Breast epithelium (tissue), 4 donors: ENCODE measurements at regions not wholly inside any gene's neighbourhood (a gene's known extent, or its start where the extent isn't known, plus 50 kb on each side); places are given as distances from the start of the nearest gene placed in this dataset.
"Not testable (repeated sequence)": the region's sequence is repeated elsewhere in the genome, so short reads cannot be mapped to it uniquely, and the experiment has no call there.

Experiments
- DNase-seq, 2 donors: peaks; one replicate each; pipeline ENCODE4 v3.0.0-alpha.2; 2019; ENCODE audit warnings: low spot score in 2 of 2
- H3K27ac ChIP-seq, 2 donors: fragments of 200-600 bp; sonication (generic) in 1 of 2; one replicate each; pipeline ENCODE4 v1.5.1; 2016 to 2019; ENCODE audit warnings: mild to moderate bottlenecking in 1 of 2
- H3K27me3 ChIP-seq, 2 donors: fragments of 200-600 bp; sonication (generic) in 1 of 2; one replicate each; pipeline versions ENCODE4 v1.5.1 to v1.6.0; 2017 to 2019; ENCODE audit warnings: control low read depth in 1 of 2, mild to moderate bottlenecking in 1 of 2
- H3K36me3 ChIP-seq: fragments of 200-600 bp; one replicate; pipeline ENCODE4 v1.5.1; 2019
- H3K4me1 ChIP-seq, 2 donors: fragments of 200-600 bp; sonication (generic); one replicate each; pipeline ENCODE4 v1.5.1; 2016 to 2019; ENCODE audit warnings: control low read depth in 1 of 2
- H3K4me3 ChIP-seq, 3 donors: fragments of 200-600 bp; sonication (generic); 1 replicate in 2 of 3; 2 replicates in 1 of 3; pipeline ENCODE4 v1.5.1; 2016 to 2019; ENCODE audit warnings: mild to moderate bottlenecking in 3 of 3, moderate library complexity in 2 of 3
- H3K9me3 ChIP-seq, 2 donors: fragments of 200-600 bp; sonication (generic) in 1 of 2; one replicate each; pipeline ENCODE4 v1.5.1; 2016 to 2019; ENCODE audit warnings: control low read depth in 1 of 2
- POLR2A ChIP-seq: fragments of 450-650 bp; IDR thresholded peaks from one replicate; pipeline ENCODE4 v1.6.1; 2016; ENCODE audit warnings: antibody characterized with exemption, mild to moderate bottlenecking, moderate library complexity
- POLR2AphosphoS5 ChIP-seq, 3 donors: sonication (generic); formaldehyde crosslinking; IDR thresholded peaks; one replicate each; pipeline ENCODE4 v1.6.1; 2017; ENCODE audit warnings: antibody characterized with exemption in 3 of 3
- intact Hi-C: fragments of 100-400 bp; cut with DNase I; formaldehyde crosslinking; loops from one replicate; pipeline ENCODE4 v1.15.1; 2023; ENCODE audit warnings: low total_unique reads
- TF ChIP-seq, protein P1 (sequence below), 3 donors: fragments of 450-650 bp; IDR thresholded peaks; one replicate each; pipeline ENCODE4 v1.5.1; 2016 to 2017; ENCODE audit warnings: antibody characterized with exemption in 3 of 3, mild to moderate bottlenecking in 3 of 3, moderate library complexity in 3 of 3

DNA sequence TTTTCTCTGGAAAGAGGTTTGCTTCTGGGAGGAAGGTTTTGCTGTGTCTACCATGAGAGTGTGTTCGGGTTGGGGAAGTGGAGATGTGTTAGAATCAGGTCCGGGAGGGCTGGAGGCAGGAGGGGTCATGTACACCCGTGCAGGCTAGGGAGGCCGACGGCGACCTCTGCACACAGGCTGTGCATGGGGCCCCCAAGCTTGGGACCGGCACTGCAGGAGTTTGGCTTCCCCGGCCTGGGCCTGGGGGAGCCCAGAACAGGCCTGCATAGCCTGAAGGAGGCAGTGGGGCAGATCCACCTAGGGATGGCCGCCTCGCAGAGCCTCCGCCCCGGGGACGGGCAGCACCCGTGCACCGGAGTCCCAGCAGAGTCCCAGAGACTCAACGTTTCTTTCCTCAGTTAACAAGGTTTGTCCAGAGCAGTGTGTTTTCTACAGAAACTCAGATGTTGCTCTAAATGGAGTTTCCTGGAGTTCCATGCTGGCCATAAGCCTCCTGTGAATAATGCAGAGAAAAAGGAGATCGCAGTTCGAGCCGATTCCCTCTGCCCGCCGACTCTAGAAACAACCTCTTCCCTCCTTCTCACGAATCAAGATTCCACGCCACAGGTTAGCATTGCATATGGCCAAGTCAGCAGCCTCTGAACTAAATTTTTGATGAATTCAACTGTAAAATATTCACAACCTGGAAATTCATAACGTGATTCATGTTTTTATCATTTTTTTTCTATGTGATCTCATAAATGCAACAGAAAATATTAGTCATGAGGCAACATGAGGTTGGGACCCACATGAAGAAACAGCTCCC is 427.3 kb downstream of the BRD1 start:
- TF ChIP-seq POLR2AphosphoS5 (IDR thresholded peaks at IDR 0.05) (no peak), POLR2A (no peak)
- TF ChIP-seq, protein P1, sequence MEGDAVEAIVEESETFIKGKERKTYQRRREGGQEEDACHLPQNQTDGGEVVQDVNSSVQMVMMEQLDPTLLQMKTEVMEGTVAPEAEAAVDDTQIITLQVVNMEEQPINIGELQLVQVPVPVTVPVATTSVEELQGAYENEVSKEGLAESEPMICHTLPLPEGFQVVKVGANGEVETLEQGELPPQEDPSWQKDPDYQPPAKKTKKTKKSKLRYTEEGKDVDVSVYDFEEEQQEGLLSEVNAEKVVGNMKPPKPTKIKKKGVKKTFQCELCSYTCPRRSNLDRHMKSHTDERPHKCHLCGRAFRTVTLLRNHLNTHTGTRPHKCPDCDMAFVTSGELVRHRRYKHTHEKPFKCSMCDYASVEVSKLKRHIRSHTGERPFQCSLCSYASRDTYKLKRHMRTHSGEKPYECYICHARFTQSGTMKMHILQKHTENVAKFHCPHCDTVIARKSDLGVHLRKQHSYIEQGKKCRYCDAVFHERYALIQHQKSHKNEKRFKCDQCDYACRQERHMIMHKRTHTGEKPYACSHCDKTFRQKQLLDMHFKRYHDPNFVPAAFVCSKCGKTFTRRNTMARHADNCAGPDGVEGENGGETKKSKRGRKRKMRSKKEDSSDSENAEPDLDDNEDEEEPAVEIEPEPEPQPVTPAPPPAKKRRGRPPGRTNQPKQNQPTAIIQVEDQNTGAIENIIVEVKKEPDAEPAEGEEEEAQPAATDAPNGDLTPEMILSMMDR (IDR thresholded peaks at IDR 0.05): no peak
- H3K27ac ChIP-seq: no peak overlapping the region
- intact Hi-C loops: no loop called here
- H3K9me3 ChIP-seq: peaks cover 0 to 3% of the 10 kb centered on the region in 2 donors
- no peaks in the 10 kb centered on the region for H3K4me1 ChIP-seq
- DNase-seq: peak in 1 of 2 donors; percentile 38
- no peaks in the 10 kb centered on the region for H3K36me3 ChIP-seq
- no peak overlapping the region for H3K4me3 ChIP-seq
- peaks cover 0 to 38% of the 10 kb centered on the region in 2 donors for H3K27me3 ChIP-seq

DNA sequence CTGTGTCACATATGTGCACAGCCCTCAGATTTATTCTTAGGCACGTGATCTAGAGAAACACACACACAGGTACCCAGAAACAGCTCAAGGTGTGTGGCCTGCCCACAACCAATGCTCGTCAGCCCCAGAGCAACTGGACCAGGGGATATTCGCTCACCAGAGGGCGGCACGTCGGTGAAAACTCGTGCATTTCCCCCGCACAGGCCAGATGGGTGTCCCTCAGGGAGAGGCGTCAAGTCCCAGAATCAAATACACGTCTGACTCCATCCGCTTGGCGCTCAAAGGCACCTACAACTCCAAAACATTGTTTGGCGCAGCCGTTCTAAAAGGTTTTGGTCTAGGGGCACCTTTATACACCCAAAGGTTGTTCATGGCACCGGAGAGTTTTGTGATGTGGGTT is 429.0 kb downstream of the BRD1 start:
- H3K4me3 ChIP-seq: no peak overlapping the region
- H3K27me3 ChIP-seq: peaks cover 0 to 28% of the 10 kb centered on the region in 2 donors
- H3K36me3 ChIP-seq: no peaks in the 10 kb centered on the region
- intact Hi-C loops: no loop called here
- H3K27ac ChIP-seq: no peak overlapping the region
- peaks cover 0 to 7% of the 10 kb centered on the region in 2 donors for H3K9me3 ChIP-seq
- TF ChIP-seq POLR2A (no peak), POLR2AphosphoS5 (IDR thresholded peaks at IDR 0.05) (no peak)
- TF ChIP-seq, protein P1 (IDR thresholded peaks at IDR 0.05): no peak
- H3K4me1 ChIP-seq: no peaks in the 10 kb centered on the region
- peak in 1 of 2 donors; percentile 31 for DNase-seq

GRCh38 chr22:49398115-49398514 is 429.6 kb downstream of the BRD1 start:
- no peak overlapping the region for H3K4me3 ChIP-seq
- intact Hi-C loops: no loop called here
- peaks cover 0 to 5% of the 10 kb centered on the region in 2 donors for H3K9me3 ChIP-seq
- no peak overlapping the region for H3K27ac ChIP-seq
- no peaks in the 10 kb centered on the region for H3K36me3 ChIP-seq
- TF ChIP-seq, protein P1 (IDR thresholded peaks at IDR 0.05): no peak
- TF ChIP-seq POLR2AphosphoS5 (IDR thresholded peaks at IDR 0.05) (no peak), POLR2A (no peak)
- no peaks in the 10 kb centered on the region for H3K4me1 ChIP-seq
- H3K27me3 ChIP-seq: peaks cover 0 to 32% of the 10 kb centered on the region in 2 donors
- DNase-seq: peak in 1 of 2 donors; percentile 44

DNA sequence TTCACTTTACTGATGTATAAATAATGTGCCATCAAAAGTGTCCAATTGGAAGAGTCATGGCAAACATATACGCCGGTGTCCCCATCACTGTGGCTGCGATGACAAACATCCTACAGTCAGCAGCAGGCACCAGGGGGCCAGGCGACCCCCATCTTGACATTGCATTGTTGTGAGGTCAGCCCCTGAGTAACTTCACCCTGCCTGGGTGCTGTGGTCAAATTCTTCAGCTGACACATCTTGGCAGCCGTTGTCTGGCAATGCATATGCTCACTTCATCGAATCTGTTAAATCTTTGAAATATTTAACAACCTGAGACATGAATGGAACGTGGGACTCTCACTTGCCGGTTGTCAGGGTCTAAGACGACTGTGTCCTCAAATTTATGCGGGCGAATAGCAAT is 430.9 kb downstream of the BRD1 start:
- Histone ChIP-seq H3K9me3 (peaks cover 0 to 4% of the 10 kb centered on the region in 2 donors), H3K27me3 (peaks cover 0 to 45% of the 10 kb centered on the region in 2 donors), H3K4me3 (no peak overlapping the region), H3K4me1 (no peaks in the 10 kb centered on the region), H3K36me3 (no peaks in the 10 kb centered on the region), H3K27ac (no peak overlapping the region)
- DNase-seq: no peak
- intact Hi-C loops: no loop called here
- TF ChIP-seq POLR2AphosphoS5 (IDR thresholded peaks at IDR 0.05) (no peak), POLR2A (no peak)
- TF ChIP-seq, protein P1 (IDR thresholded peaks at IDR 0.05): no peak

DNA sequence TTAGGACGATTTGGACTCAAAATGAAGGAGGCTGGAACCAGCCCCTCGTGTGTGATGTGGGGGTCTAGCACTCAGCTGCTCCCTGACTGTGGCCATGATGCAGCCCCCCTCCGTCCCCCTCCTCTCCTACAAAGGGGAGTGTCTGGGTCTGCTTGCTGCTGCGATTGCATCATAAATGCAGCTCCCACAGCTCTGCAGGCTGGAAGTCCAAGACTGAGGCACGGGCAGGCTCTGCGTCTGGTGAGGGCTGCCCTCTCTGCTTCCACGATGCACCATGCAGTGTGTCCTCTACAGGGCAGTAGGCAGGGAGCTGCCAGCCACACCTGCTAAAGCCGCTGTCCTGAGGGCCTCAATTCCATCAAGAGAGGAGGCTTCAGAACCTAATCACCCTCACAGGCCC is 432.1 kb downstream of the BRD1 start:
- peaks cover 0 to 51% of the 10 kb centered on the region in 2 donors for H3K27me3 ChIP-seq
- H3K4me1 ChIP-seq: no peaks in the 10 kb centered on the region
- intact Hi-C loops: no loop called here
- DNase-seq: peak in 1 of 2 donors; percentile 24
- H3K9me3 ChIP-seq: peaks cover 0 to 4% of the 10 kb centered on the region in 2 donors
- no peaks in the 10 kb centered on the region for H3K36me3 ChIP-seq
- H3K27ac ChIP-seq: no peak overlapping the region
- TF ChIP-seq POLR2A (no peak), POLR2AphosphoS5 (IDR thresholded peaks at IDR 0.05) (no peak)
- TF ChIP-seq, protein P1 (IDR thresholded peaks at IDR 0.05): no peak
- H3K4me3 ChIP-seq: no peak overlapping the region

DNA sequence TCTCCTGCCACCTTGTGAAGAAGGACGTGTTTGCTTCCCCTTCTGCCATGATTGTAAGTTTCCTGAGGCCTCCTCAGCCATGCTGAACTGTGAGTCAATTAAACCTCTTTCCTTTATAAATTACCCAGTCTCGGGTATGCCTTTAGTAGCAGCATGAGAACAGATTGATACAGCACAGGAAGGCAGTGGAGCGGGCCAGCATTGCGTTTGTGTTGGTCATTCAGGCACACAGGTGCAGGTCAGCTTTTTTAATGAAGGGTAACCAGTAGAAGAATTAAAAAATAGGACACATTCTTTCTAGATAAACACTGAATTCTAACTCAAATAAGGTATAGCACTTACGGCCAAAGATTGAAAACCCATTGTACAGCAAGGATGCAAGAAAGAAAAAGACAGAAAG is 432.6 kb downstream of the BRD1 start:
- H3K9me3 ChIP-seq, DNase-seq, intact Hi-C loops, H3K4me3 ChIP-seq, H3K27ac ChIP-seq, H3K4me1 ChIP-seq, H3K36me3 ChIP-seq: not testable (repeated sequence)
- H3K27me3 ChIP-seq: peaks cover 0 to 51% of the 10 kb centered on the region in 2 donors
